NCI-H2081 (cell line): ENCODE measurements at regions not wholly inside any gene's neighbourhood (a gene's known extent, or its start where the extent isn't known, plus 50 kb on each side); places are given as distances from the start of the nearest gene placed in this dataset.
"Not testable (repeated sequence)": the region's sequence is repeated elsewhere in the genome, so short reads cannot be mapped to it uniquely, and the experiment has no call there.

Experiments
- DNase-seq, 2 experiments: peaks; one replicate each; lab custom pipeline; 2025; lab: John Stamatoyannopoulos, UW

- DNase-seq: no peak
These were observed 114.6 kb downstream of the IER5 start for GRCh38 chr1:181202986-181203555.

GRCh38 chr1:181204530-181204929, 116.0 kb downstream of the IER5 start:
- no peak for DNase-seq

- DNase-seq: no peak
These were observed 117.4 kb downstream of the IER5 start for GRCh38 chr1:181205901-181206300.

- no peak for DNase-seq
These were observed 118.0 kb downstream of the IER5 start for GRCh38 chr1:181206513-181206912.

GRCh38 chr1:181206979-181207790, 118.7 kb downstream of the IER5 start:
- no peak for DNase-seq

- no peak for DNase-seq
These were observed 119.6 kb downstream of the IER5 start for GRCh38 chr1:181208083-181208482.

GRCh38 chr1:181208967-181209366, 120.5 kb downstream of the IER5 start:
- no peak for DNase-seq

- no peak for DNase-seq
These were observed 124.6 kb downstream of the IER5 start for GRCh38 chr1:181213056-181213455.

- DNase-seq: no peak
These were observed 128.1 kb downstream of the IER5 start for GRCh38 chr1:181216591-181216994.

- no peak for DNase-seq
These were observed 131.4 kb downstream of the IER5 start for GRCh38 chr1:181219938-181220337.

- no peak for DNase-seq
These were observed 132.6 kb downstream of the IER5 start for GRCh38 chr1:181221078-181221477.

GRCh38 chr1:181222972-181223505, 134.5 kb downstream of the IER5 start:
- no peak for DNase-seq

GRCh38 chr1:181226728-181227127, 138.2 kb downstream of the IER5 start:
- DNase-seq: not testable (repeated sequence)

GRCh38 chr1:181239086-181239485, 150.6 kb downstream of the IER5 start:
- DNase-seq: no peak

- not testable (repeated sequence) for DNase-seq
These were observed 157.8 kb downstream of the IER5 start for GRCh38 chr1:181246320-181246719.

- DNase-seq: not testable (repeated sequence)
These were observed 159.9 kb downstream of the IER5 start for GRCh38 chr1:181248361-181248760.

GRCh38 chr1:181249186-181249585, 160.7 kb downstream of the IER5 start:
- no peak for DNase-seq

GRCh38 chr1:181250038-181250437, 161.5 kb downstream of the IER5 start:
- no peak for DNase-seq

- peak; percentile 38 to 79 for DNase-seq
These were observed 162.7 kb downstream of the IER5 start for GRCh38 chr1:181251001-181251712.

- DNase-seq: no peak
These were observed 163.2 kb downstream of the IER5 start for GRCh38 chr1:181251713-181252075.

GRCh38 chr1:181253601-181254000, 165.1 kb downstream of the IER5 start:
- not testable (repeated sequence) for DNase-seq

GRCh38 chr1:181255270-181255929, 166.9 kb downstream of the IER5 start:
- no peak for DNase-seq
